ENCODE measurements at regions not wholly inside any gene's neighbourhood (a gene's known extent, or its start where the extent isn't known, plus 50 kb on each side); places are given as distances from the start of the nearest gene placed in this dataset.
"Not testable (repeated sequence)": the region's sequence is repeated elsewhere in the genome, so short reads cannot be mapped to it uniquely, and the experiment has no call there.

- DNase-seq (ENCODE audit: low spot score) (no peak), FAIRE-seq (no peak)
Measured at GRCh38 chr22:47351836-47352579, 589.6 kb downstream of the TBC1D22A start.

- not testable (repeated sequence) for DNase-seq (ENCODE audit: low spot score); FAIRE-seq
Measured at GRCh38 chr22:47346287-47346686, 583.8 kb downstream of the TBC1D22A start.

DNA sequence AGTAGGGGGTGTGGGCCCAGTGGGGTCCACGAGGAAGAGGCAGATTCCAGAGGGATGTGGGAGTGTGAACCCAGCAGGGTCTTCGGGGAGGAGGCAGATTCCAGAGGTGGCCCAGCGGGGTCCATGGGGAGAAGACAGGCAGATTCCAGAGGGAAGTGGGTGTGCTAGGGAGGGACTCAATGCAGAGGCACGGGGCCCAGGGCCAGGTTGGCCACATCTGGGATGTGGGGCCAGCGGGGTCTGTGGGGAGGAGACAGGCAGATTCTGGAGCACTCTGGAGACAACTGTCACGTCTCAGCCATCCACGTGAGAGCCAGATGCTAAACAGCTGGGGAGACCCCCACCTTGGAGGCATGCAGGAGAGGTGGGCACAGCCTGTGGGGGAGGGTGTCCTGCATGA is 582.6 kb downstream of the TBC1D22A start:
- DNase-seq (ENCODE audit: low spot score) (no peak), FAIRE-seq (no peak)

DNA sequence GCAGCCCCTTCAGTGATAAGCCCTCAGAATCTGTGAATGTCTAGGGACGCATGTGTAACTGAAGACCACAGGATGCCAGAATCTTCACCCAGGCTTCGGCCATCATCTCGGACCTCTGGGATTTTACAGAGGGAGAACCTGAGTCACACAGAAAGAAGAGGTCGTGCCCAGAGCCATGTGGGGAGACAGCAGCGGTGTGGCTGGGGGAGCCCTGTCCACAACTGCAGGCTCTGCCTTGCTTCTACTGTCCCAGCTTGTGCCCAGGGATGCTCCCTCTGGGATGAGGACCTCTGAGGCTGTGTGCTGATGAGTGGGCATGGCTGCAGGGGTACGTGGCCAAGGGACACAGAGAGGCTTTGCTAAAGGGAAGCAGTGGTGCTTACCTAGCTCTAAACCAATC is 582.0 kb downstream of the TBC1D22A start:
- no peak for FAIRE-seq
- DNase-seq (ENCODE audit: low spot score) = no peak

DNA sequence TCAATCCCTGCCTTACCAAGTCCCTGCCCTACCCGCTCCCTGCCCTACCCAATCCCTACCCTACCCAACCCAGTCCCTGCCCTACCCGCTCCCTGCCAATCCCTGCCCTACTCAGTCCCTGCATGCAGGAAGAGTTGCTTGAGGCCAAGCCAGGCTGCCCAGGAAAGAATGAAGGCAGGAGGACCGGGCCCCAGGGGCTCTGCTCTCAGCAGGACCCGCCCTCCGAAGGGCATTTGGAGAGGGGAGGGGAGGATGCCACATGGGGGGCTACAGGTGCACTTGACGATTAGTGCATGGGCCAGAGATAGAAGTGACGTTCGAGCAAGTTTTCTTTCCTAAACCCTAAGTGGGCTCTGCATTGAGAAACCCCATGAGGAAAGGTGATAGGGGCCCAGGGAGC is 581.2 kb downstream of the TBC1D22A start:
- DNase-seq (ENCODE audit: low spot score) (no peak), FAIRE-seq (no peak)

GRCh38 chr22:47342446-47342845 is 580.0 kb downstream of the TBC1D22A start:
- no peak for FAIRE-seq
- DNase-seq (ENCODE audit: low spot score) = no peak

DNA sequence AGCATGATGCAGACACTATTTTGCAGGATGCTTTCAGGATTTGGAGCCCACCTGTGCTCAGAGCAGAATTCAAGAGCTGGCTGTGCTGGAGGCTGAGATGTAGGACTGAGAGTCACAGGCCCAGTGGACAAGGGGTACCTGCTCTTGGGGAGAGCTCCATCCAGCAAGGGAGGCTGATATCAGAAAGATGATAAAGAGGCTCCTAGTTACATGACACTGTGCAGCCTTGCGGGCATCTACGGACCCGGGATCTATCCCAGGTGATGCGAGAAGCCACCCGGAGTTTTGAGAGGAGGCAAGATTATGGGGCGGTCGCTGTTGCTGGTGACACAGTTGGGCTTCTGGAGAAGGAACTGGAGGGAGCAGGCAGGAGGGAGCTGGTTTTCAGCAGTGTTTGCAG is 579.0 kb downstream of the TBC1D22A start:
- DNase-seq (ENCODE audit: low spot score) (no peak), FAIRE-seq (no peak)

DNA sequence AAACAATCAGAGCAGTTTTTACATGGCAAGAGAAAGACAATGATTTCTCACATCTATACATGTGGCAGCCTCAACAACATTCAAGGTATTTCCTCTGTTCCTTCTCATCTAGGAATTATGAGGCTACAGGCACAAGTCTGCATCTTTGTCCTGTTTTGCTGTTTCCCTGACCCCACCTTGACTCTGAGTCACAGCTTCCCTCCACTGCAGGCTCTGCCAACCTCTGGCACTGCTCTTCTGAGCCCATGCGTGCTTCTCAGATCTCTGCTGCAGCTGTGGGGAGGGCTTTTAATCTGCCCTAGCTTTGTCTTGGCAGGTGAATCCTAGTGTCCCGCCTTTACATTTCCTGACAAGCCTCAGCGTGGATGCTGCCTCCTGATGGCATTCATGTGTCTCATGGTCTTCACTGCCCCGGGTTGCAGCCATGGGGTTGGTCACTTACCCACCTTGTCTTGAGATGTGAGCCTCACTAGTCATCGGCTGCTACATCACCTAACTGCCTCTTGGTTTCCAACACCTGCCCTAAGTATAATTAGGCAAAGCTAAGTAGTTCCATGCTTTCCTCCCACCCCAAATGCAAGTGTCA is 578.5 kb downstream of the TBC1D22A start:
- no peak for FAIRE-seq
- no peak for DNase-seq (ENCODE audit: low spot score)

- DNase-seq (ENCODE audit: low spot score) = peak; percentile 87
Measured at GRCh38 chr22:47337161-47337621, 574.7 kb downstream of the TBC1D22A start.

DNA sequence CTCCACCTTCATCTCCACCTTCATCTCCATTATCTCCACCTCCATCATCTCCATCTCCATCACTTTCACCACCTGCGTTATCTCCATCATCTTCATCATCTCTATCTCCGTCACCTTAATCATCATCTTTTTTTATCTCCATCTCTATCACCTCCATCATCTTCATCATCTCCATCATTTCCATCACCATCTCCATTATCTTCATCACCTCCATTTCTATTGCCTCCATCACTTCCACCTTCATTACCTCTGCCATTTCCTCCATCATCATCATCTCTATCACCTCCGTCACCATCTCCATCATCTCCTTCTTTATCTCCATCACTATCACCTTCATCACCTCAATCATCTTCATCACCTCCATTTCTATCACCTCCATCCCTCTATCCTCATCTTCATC is 573.5 kb downstream of the TBC1D22A start:
- FAIRE-seq = peak; percentile 48

More at GRCh38 chr22:47337161-47337621, 574.7 kb downstream of the TBC1D22A start:
- FAIRE-seq = peak; percentile 84

DNA sequence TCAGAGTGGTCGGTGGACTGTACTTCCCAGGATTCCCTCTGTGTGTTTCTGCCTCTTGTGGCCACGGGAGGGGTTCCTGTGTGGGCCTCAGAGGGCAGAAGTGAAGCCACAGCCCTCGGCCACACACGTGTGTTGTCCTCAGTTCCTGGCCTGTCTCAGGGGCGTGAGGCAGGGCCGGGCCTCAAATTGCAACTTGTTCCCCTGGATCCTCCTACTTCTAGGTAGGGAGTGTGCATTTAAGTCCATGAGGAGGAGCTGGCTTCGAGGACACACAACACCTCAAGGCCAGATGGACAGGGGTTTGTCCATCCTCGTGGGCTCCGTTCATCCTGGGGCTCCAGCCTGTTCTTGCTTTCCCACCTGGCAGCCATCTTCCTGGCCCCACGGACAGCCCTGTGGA is 573.0 kb downstream of the TBC1D22A start:
- DNase-seq (ENCODE audit: low spot score) = no peak
- no peak for FAIRE-seq

More for the DNA sequence above, 573.5 kb downstream of the TBC1D22A start:
- no peak for DNase-seq (ENCODE audit: low spot score)

DNA sequence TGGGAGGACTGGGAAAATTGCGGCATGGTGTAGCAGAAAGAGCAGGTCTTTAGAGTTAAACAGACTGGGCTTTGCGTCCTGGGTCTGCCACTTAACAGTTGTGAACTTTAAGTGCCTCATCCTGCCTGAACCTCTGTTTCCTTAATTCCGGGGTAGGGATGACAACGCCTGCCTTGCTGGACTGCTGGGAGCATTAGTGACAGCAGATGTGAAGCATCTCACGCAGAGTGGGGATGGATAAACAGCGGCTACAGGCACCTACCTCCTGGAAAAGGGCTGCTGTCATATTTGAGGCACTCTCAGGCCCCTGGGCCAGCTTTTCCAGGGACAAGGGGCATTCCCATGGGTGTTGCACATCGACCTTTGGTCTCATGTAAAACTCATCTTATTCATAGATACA is 572.2 kb downstream of the TBC1D22A start:
- DNase-seq (ENCODE audit: low spot score) (no peak), FAIRE-seq (no peak)

DNA sequence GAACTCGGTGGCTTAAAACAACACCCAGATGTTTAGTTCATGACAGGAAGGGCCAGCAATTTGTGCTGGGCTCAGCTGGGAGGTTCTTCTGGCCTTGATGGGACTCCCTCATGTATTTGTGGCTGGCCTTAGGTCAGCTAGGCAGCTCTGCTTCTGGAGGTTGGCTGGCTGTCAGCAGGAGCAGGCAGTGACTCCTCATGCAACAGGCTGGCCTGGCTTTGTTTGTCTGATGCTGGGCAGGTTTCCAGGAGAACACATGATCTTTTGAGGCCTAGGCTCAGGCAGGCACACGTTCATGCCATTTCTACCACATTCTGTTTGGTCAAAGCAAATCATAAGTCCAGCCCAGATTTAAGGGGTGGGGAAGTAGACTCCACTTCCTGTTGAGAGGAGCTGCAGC is 571.2 kb downstream of the TBC1D22A start:
- no peak for FAIRE-seq
- DNase-seq (ENCODE audit: low spot score) = no peak

DNA sequence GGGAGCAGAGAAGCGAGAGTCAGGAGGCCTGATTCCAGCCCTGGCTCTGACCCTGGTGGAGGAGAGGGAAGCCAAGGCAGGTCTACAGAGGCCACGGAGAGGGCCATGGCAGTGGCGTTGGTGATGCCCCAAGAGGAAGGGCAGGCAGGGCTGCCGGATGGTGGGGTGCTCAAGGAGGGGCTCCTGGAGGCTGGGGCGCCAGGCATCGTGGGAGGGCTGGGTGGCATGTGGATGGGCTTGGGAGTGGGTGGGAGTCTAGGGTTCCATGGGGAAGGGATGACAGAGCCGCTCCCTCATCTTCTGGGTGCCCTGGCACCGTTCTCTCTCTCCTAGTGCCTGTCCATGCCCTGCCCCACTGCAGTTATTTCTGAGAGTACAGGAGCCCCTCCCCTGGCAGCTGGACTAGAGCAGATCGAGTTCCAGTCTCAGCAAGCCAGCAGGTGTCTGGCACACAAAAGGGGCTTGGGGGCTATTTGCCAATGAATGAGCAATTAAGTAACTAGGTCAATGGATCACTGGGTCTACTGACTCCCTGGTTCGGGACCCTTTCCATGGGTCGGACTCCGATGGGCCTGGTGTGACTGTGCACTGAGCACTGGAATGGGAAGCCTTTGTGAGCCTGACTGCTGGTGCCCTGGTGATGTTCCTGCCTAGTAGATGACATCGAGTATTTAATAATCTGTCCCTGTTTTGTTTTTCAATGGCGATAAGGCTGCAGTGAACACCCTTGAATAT is 570.0 kb downstream of the TBC1D22A start:
- DNase-seq (ENCODE audit: low spot score) = no peak

GRCh38 chr22:47331750-47332149 is 569.3 kb downstream of the TBC1D22A start:
- no peak for FAIRE-seq
- no peak for DNase-seq (ENCODE audit: low spot score)

More for the DNA sequence above, 570.0 kb downstream of the TBC1D22A start:
- no peak for FAIRE-seq

DNA sequence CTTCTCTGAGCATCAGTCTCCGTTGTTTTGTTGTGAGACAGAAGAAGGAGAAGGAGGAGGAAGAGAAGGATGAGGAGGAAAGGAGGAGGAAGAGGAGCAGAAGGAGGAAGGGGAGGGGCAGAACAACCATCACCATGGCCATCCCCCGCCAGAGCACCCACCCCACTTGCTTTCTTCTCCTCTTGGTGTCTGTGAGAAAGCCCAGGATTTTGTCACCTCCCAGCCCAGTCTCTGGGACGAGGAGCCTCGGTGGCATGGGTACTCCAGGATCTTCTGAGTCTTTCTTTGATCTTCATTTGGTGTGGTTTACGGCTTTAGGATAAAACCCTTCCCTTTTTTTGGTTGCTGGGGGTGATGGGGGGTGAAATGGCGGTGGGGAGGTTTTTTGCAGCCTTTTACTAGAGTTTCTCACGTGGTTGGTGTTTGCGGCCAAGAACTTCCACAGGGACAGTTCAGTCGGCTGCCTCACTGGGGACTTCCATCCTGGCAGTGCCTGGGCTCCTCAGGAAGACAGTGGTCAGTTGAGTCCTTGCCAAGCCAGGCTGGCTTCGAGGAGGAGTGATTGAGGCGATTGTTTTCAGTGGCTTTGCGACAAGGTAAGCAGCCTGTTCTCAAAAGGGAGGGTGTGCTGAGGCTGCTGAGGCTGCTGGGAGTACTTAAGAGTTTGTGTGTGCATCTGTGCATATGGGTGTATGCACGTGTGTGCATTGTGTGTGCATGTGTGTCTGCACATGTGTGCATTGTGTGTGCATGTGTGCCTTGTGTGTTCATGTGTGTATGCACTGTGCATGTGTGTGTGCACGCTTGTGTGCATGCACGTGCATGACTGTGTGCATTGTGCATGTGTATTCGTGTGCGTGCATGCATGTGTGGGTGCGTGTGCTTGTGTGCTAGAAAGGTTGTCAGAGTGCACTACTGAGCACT is 567.5 kb downstream of the TBC1D22A start:
- FAIRE-seq (peak; percentile 97), DNase-seq (ENCODE audit: low spot score) (no peak)

DNA sequence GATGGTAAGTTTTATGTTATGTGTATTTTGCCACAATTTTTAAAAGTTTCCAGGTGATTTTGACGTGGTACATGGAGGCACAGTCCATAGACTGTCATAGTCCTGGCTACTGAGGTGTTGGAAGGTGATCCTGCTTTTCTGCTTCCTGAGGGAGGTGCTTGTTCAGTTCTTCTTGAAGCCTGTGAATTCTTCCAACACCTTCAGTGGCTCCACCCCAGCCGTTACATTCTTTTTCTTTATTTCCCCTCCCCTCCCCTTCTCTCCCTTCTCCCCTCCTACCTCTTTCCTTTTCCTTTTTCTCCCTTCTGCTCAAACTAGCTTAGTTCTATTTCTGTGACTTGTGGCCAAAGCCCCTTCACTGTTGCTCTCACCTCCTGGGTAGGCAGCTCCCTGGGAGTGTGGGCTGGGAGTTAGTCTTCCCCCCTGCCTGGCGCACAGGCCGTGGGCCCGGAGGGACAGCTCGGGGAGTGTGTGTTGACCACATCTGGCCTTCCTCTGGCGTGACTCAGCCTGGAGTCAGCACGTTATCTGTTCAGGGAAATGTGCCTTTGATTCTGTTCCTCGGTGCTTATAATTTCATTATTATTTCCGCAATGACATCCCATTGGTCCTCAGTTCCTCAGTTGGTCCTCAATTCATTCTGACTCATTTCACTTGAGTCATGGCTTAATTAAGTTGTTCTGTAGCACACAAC is 566.2 kb downstream of the TBC1D22A start:
- DNase-seq (ENCODE audit: low spot score) (peak; percentile 91), FAIRE-seq (peak; percentile 98)

DNA sequence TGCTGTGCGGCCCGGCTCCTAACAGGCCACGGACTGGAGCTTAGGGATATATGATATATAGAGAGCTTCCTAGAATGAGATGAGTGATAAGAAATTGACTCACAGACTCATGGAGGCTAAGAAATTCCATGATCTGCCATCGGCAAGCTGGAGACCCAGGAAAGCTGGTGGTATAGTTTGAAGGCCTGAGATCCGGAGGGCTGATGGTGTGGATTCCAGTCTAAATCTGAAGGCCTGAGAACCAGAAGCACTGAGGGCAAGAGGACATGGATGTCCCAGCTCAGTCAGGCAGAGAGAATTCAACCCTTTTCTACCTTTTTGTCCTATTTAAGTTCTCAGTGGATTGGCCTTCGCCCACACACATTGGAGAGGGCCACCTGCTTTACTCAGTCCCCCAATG is 564.8 kb downstream of the TBC1D22A start:
- FAIRE-seq = no peak
- DNase-seq (ENCODE audit: low spot score) = no peak

DNA sequence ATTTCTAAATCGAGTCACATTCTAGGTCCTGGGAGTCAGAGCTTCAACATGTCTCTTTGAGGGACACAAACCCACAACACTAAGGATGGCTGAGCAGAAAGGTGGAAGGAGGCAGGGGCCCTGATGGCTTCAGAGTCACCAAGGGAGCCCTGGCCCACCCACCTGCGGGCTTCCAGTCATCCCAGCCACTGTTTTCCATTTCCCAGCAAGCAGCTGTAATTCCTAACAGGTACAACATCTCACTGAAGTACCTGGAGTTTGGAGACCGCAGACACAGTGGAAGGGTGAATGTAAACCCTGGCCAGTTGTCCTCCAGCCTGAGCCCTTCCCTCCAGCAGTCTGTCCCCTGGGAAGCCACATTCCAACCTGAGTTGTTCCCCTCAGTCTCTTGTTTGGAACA is 562.8 kb downstream of the TBC1D22A start:
- FAIRE-seq (no peak), DNase-seq (ENCODE audit: low spot score) (no peak)

GRCh38 chr22:47324435-47324990 is 562.1 kb downstream of the TBC1D22A start:
- DNase-seq (ENCODE audit: low spot score) = no peak
- FAIRE-seq = no peak
